Mucosa of descending colon (tissue), 3 donors: ENCODE measurements at regions not wholly inside any gene's neighbourhood (a gene's known extent, or its start where the extent isn't known, plus 50 kb on each side); places are given as distances from the start of the nearest gene placed in this dataset.

Source experiments
- ATAC-seq: fragments of 200-7000 bp; cut with Tn5 transposase; one replicate; pipeline ENCODE4 v1.9.1; 2020; ENCODE audit warnings: mild to moderate bottlenecking, moderate library complexity
- DNase-seq, 3 donors: peaks; one replicate each; pipeline ENCODE4 v3.0.0-alpha.2; 2020
- H3K36me3 ChIP-seq: fragments of 200-600 bp; one replicate; pipeline ENCODE4 v1.8.0; 2021; ENCODE audit warnings: low read depth, mild to moderate bottlenecking
- H3K4me1 ChIP-seq: fragments of 200-600 bp; one replicate; pipeline ENCODE4 v1.8.0; 2021; ENCODE audit warnings: low read depth, mild to moderate bottlenecking
- H3K4me3 ChIP-seq: fragments of 200-600 bp; one replicate; pipeline ENCODE4 v1.8.0; 2021; ENCODE audit warnings: mild to moderate bottlenecking
- H3K9me3 ChIP-seq: fragments of 200-600 bp; one replicate; pipeline ENCODE4 v1.8.0; 2021; ENCODE audit warnings: mild to moderate bottlenecking
- CTCF ChIP-seq: fragments of 200-600 bp; IDR thresholded peaks from one replicate; pipeline ENCODE4 v1.8.0; 2022; ENCODE audit warnings: antibody characterized with exemption, mild to moderate bottlenecking
- intact Hi-C, 2 donors: fragments of 100-400 bp; cut with DNase I in 1 of 2; cut with micrococcal nuclease in 1 of 2; formaldehyde crosslinking; loops; one replicate each; pipeline versions ENCODE4 v1.11.0 to v1.11.1; 2022; cut with DNase I, micrococcal nuclease
- donor health status: DM: no; HTN: no; CAD: no; lungs with moderate emphysema.
- donor health status: DM: no; HTN: no; CAD: no.
- donor health status: DM: no; HTN: yes; CAD: no.

- DNase-seq = no peak
- intact Hi-C loops = no loop called here
- H3K36me3 ChIP-seq = no peaks in the 10 kb centered on the region
These were observed 146.2 kb upstream of the NFIA start for GRCh38 chr1:60936163-60936562.

GRCh38 chr1:60935599-60936110 is 146.7 kb upstream of the NFIA start:
- no peaks in the 10 kb centered on the region for H3K36me3 ChIP-seq
- H3K4me3 ChIP-seq = no peak overlapping the region
- H3K4me1 ChIP-seq = no peaks in the 10 kb centered on the region
- intact Hi-C loops = no loop called here
- H3K9me3 ChIP-seq = no peaks in the 10 kb centered on the region
- no peak for DNase-seq
- no peak for TF ChIP-seq CTCF
- ATAC-seq = no peak

More at GRCh38 chr1:60936163-60936562, 146.2 kb upstream of the NFIA start:
- Histone ChIP-seq H3K4me3 (no peak overlapping the region), H3K9me3 (no peaks in the 10 kb centered on the region), H3K4me1 (no peaks in the 10 kb centered on the region)
- no peak for ATAC-seq
- TF ChIP-seq CTCF = no peak

- Histone ChIP-seq H3K9me3 (no peaks in the 10 kb centered on the region), H3K4me3 (no peak overlapping the region), H3K36me3 (no peaks in the 10 kb centered on the region), H3K4me1 (no peaks in the 10 kb centered on the region)
- TF ChIP-seq CTCF = no peak
- intact Hi-C loops = no loop called here
- ATAC-seq = peak; percentile 48
- DNase-seq = no peak
These were observed 152.2 kb upstream of the NFIA start for GRCh38 chr1:60930130-60930529.

GRCh38 chr1:60924964-60925798 is 157.2 kb upstream of the NFIA start:
- intact Hi-C loops = no loop called here
- Histone ChIP-seq H3K4me1 (peaks cover 3% of the 10 kb centered on the region), H3K36me3 (no peaks in the 10 kb centered on the region), H3K9me3 (no peaks in the 10 kb centered on the region), H3K4me3 (no peak overlapping the region)
- TF ChIP-seq CTCF = no peak
- DNase-seq (peak in 2 of 3 donors; percentile 51 to 52), ATAC-seq (peak; percentile 4)

GRCh38 chr1:60924165-60924564 is 158.2 kb upstream of the NFIA start:
- Histone ChIP-seq H3K4me1 (peaks cover 3% of the 10 kb centered on the region), H3K9me3 (no peaks in the 10 kb centered on the region), H3K4me3 (no peak overlapping the region), H3K36me3 (no peaks in the 10 kb centered on the region)
- DNase-seq = no peak
- intact Hi-C loops = no loop called here
- TF ChIP-seq CTCF = no peak
- ATAC-seq = peak; percentile 63
